NCI-H82 (cell line): ENCODE measurements at regions not wholly inside any gene's neighbourhood (a gene's known extent, or its start where the extent isn't known, plus 50 kb on each side); places are given as distances from the start of the nearest gene placed in this dataset.
"Not testable (repeated sequence)": the region's sequence is repeated elsewhere in the genome, so short reads cannot be mapped to it uniquely, and the experiment has no call there.

Experiments
- DNase-seq: peaks from one replicate; lab custom pipeline; 2025; lab: John Stamatoyannopoulos, UW

GRCh38 chr15:92822216-92823144 lies 77.6 kb upstream of the CHD2 start:
- DNase-seq, result peak; percentile 82

- DNase-seq, result no peak
These were observed 74.1 kb upstream of the CHD2 start for GRCh38 chr15:92825985-92826384.

- DNase-seq, result not testable (repeated sequence)
These were observed 72.1 kb upstream of the CHD2 start for GRCh38 chr15:92827991-92828390.

- DNase-seq, result no peak
These were observed 70.2 kb upstream of the CHD2 start for GRCh38 chr15:92829875-92830274.

GRCh38 chr15:92831336-92831654 lies 68.8 kb upstream of the CHD2 start:
- no peak for DNase-seq

- DNase-seq, result peak; percentile 100
These were observed 68.3 kb upstream of the CHD2 start for GRCh38 chr15:92831655-92832328.

- DNase-seq, result no peak
These were observed 67.1 kb upstream of the CHD2 start for GRCh38 chr15:92833106-92833433.

GRCh38 chr15:92833493-92834271 lies 66.4 kb upstream of the CHD2 start:
- DNase-seq, result no peak

GRCh38 chr15:92839696-92840095 lies 60.4 kb upstream of the CHD2 start:
- DNase-seq, result peak; percentile 77

- DNase-seq, result no peak
These were observed 60.0 kb upstream of the CHD2 start for GRCh38 chr15:92840149-92840548.

GRCh38 chr15:92843326-92843725 lies 56.8 kb upstream of the CHD2 start:
- DNase-seq, result peak; percentile 48

- DNase-seq, result no peak
These were observed 56.3 kb upstream of the CHD2 start for GRCh38 chr15:92843814-92844213.

- DNase-seq, result no peak
These were observed 55.0 kb upstream of the CHD2 start for GRCh38 chr15:92845126-92845508.

GRCh38 chr15:92846741-92847140 lies 53.4 kb upstream of the CHD2 start:
- DNase-seq, result no peak

- DNase-seq, result no peak
These were observed 52.3 kb upstream of the CHD2 start for GRCh38 chr15:92847841-92848240.

- DNase-seq, result no peak
These were observed 51.7 kb upstream of the CHD2 start for GRCh38 chr15:92848464-92848851.

- DNase-seq, result no peak
These were observed 51.1 kb upstream of the CHD2 start for GRCh38 chr15:92848852-92849598.

GRCh38 chr15:92850218-92850617 lies 49.9 kb upstream of the CHD2 start:
- DNase-seq, result not testable (repeated sequence)
